SJCRH30 (cell line): ENCODE measurements at regions not wholly inside any gene's neighbourhood (a gene's known extent, or its start where the extent isn't known, plus 50 kb on each side); places are given as distances from the start of the nearest gene placed in this dataset.
A peak's percentile ranks its signal among the peaks of the same experiment; 100 is the strongest.
"Not testable (repeated sequence)": the region's sequence is repeated elsewhere in the genome, so short reads cannot be mapped to it uniquely, and the experiment has no call there.

Source experiments
- DNase-seq, 2 experiments: peaks; one replicate each; pipeline ENCODE4 v3.0.0-alpha.2; 2015 to 2020
- H3K27ac ChIP-seq: fragments of 250-450 bp; sonication (Bioruptor Pico); 2 replicates; pipeline ENCODE4 v1.5.1; 2020; ENCODE audit warnings: mild to moderate bottlenecking, moderate library complexity
- H3K27me3 ChIP-seq: fragments of 250-450 bp; sonication (Bioruptor Pico); 2 replicates; pipeline ENCODE4 v1.5.1; 2020; ENCODE audit warnings: mild to moderate bottlenecking, moderate library complexity
- H3K36me3 ChIP-seq: fragments of 250-450 bp; sonication (Bioruptor Pico); 2 replicates; pipeline ENCODE4 v1.5.1; 2020; ENCODE audit warnings: mild to moderate bottlenecking, moderate library complexity
- H3K4me1 ChIP-seq: fragments of 250-450 bp; sonication (Bioruptor Pico); 2 replicates; pipeline ENCODE4 v1.5.1; 2020; ENCODE audit warnings: mild to moderate bottlenecking, moderate library complexity
- H3K4me3 ChIP-seq: fragments of 250-450 bp; sonication (Bioruptor Pico); 2 replicates; pipeline ENCODE4 v1.5.1; 2020; ENCODE audit warnings: mild to moderate bottlenecking, moderate library complexity
- H3K9me3 ChIP-seq: fragments of 250-450 bp; sonication (Bioruptor Pico); replicated peaks from 2 replicates; pipeline ENCODE4 v1.5.1; 2020; ENCODE audit warnings: mild to moderate bottlenecking, moderate library complexity

- DNase-seq: peak in 1 of 2 experiments; percentile 20
- no peak overlapping the region for H3K4me3 ChIP-seq
- H3K9me3 ChIP-seq: no peaks in the 10 kb centered on the region
- H3K27ac ChIP-seq: no peak overlapping the region; the same call in 1 of the 2 replicates
- H3K36me3 ChIP-seq: no peaks in the 10 kb centered on the region
- peaks cover 7% of the 10 kb centered on the region for H3K4me1 ChIP-seq
- no peaks in the 10 kb centered on the region for H3K27me3 ChIP-seq
Measured at GRCh38 chr12:87439990-87440827, 589.0 kb downstream of the C12orf50 start.

GRCh38 chr12:87430444-87430843, 598.8 kb downstream of the C12orf50 start:
- H3K36me3 ChIP-seq: no peaks in the 10 kb centered on the region
- H3K27me3 ChIP-seq: no peaks in the 10 kb centered on the region
- no peak for DNase-seq
- H3K4me3 ChIP-seq: no peak overlapping the region
- no peaks in the 10 kb centered on the region for H3K9me3 ChIP-seq
- H3K27ac ChIP-seq: no peak overlapping the region
- H3K4me1 ChIP-seq: no peaks in the 10 kb centered on the region

GRCh38 chr12:87428701-87429277, 600.4 kb downstream of the C12orf50 start:
- Histone ChIP-seq H3K9me3 (no peaks in the 10 kb centered on the region), H3K4me3 (no peak overlapping the region), H3K4me1 (no peaks in the 10 kb centered on the region), H3K27me3 (no peaks in the 10 kb centered on the region), H3K36me3 (no peaks in the 10 kb centered on the region), H3K27ac (no peak overlapping the region)
- no peak for DNase-seq

GRCh38 chr12:87427770-87428169, 601.4 kb downstream of the C12orf50 start:
- DNase-seq: no peak
- Histone ChIP-seq H3K36me3 (no peaks in the 10 kb centered on the region), H3K27me3 (no peaks in the 10 kb centered on the region), H3K4me1 (no peaks in the 10 kb centered on the region), H3K4me3 (no peak overlapping the region), H3K27ac (no peak overlapping the region), H3K9me3 (no peaks in the 10 kb centered on the region)

- Histone ChIP-seq H3K27me3 (no peaks in the 10 kb centered on the region), H3K36me3 (no peaks in the 10 kb centered on the region), H3K9me3 (no peaks in the 10 kb centered on the region), H3K4me3 (no peak overlapping the region), H3K27ac (no peak overlapping the region), H3K4me1 (no peaks in the 10 kb centered on the region)
- no peak for DNase-seq
Measured at GRCh38 chr12:87425942-87426554, 603.2 kb downstream of the C12orf50 start.

- H3K4me1 ChIP-seq, H3K27ac ChIP-seq, H3K36me3 ChIP-seq, H3K27me3 ChIP-seq, H3K9me3 ChIP-seq, H3K4me3 ChIP-seq, DNase-seq: not testable (repeated sequence)
Measured at GRCh38 chr12:87421233-87421632, 608.0 kb downstream of the C12orf50 start.

GRCh38 chr12:87413784-87414183, 615.4 kb downstream of the C12orf50 start:
- DNase-seq: peak; percentile 17 to 61
- Histone ChIP-seq H3K4me1 (peaks cover 15% of the 10 kb centered on the region), H3K9me3 (no peaks in the 10 kb centered on the region; the same call in 1 of the 2 replicates), H3K27me3 (no peaks in the 10 kb centered on the region), H3K36me3 (no peaks in the 10 kb centered on the region), H3K27ac (no peak overlapping the region), H3K4me3 (no peak overlapping the region)

- DNase-seq: peak in 1 of 2 experiments; percentile 67
- H3K27ac ChIP-seq: peak overlapping the region; percentile 47
Measured at GRCh38 chr12:87406926-87407325, 622.3 kb downstream of the C12orf50 start.

GRCh38 chr12:87405918-87406317, 623.3 kb downstream of the C12orf50 start:
- DNase-seq: no peak

More at GRCh38 chr12:87406926-87407325, 622.3 kb downstream of the C12orf50 start:
- Histone ChIP-seq H3K36me3 (no peaks in the 10 kb centered on the region), H3K9me3 (no peaks in the 10 kb centered on the region; the same call in 1 of the 2 replicates), H3K27me3 (no peaks in the 10 kb centered on the region), H3K4me3 (no peak overlapping the region), H3K4me1 (peaks cover 19% of the 10 kb centered on the region)

GRCh38 chr12:87394168-87394567, 635.0 kb downstream of the C12orf50 start:
- DNase-seq: not testable (repeated sequence)

More at GRCh38 chr12:87405918-87406317, 623.3 kb downstream of the C12orf50 start:
- H3K27ac ChIP-seq: no peak overlapping the region
- H3K36me3 ChIP-seq: no peaks in the 10 kb centered on the region
- H3K4me1 ChIP-seq: peaks cover 19% of the 10 kb centered on the region
- no peaks in the 10 kb centered on the region; the same call in 1 of the 2 replicates for H3K9me3 ChIP-seq
- no peaks in the 10 kb centered on the region for H3K27me3 ChIP-seq
- no peak overlapping the region for H3K4me3 ChIP-seq

GRCh38 chr12:87388376-87388775, 640.8 kb downstream of the C12orf50 start:
- no peak overlapping the region for H3K27ac ChIP-seq
- H3K27me3 ChIP-seq: no peaks in the 10 kb centered on the region
- H3K9me3 ChIP-seq: no peaks in the 10 kb centered on the region
- no peaks in the 10 kb centered on the region for H3K36me3 ChIP-seq
- DNase-seq: no peak
- H3K4me1 ChIP-seq: no peaks in the 10 kb centered on the region
- no peak overlapping the region for H3K4me3 ChIP-seq

More at GRCh38 chr12:87394168-87394567, 635.0 kb downstream of the C12orf50 start:
- not testable (repeated sequence) for H3K27me3 ChIP-seq, H3K4me1 ChIP-seq, H3K9me3 ChIP-seq, H3K4me3 ChIP-seq, H3K27ac ChIP-seq, H3K36me3 ChIP-seq

GRCh38 chr12:87385322-87385721, 643.9 kb downstream of the C12orf50 start:
- no peaks in the 10 kb centered on the region for H3K36me3 ChIP-seq
- no peak for DNase-seq
- no peaks in the 10 kb centered on the region for H3K9me3 ChIP-seq

GRCh38 chr12:87384226-87384625, 645.0 kb downstream of the C12orf50 start:
- Histone ChIP-seq H3K4me1 (no peaks in the 10 kb centered on the region), H3K9me3 (no peaks in the 10 kb centered on the region), H3K27ac (no peak overlapping the region), H3K36me3 (no peaks in the 10 kb centered on the region), H3K27me3 (no peaks in the 10 kb centered on the region), H3K4me3 (no peak overlapping the region)
- DNase-seq: no peak

More at GRCh38 chr12:87385322-87385721, 643.9 kb downstream of the C12orf50 start:
- Histone ChIP-seq H3K4me3 (no peak overlapping the region), H3K27me3 (no peaks in the 10 kb centered on the region), H3K4me1 (no peaks in the 10 kb centered on the region), H3K27ac (no peak overlapping the region)

- H3K27me3 ChIP-seq: no peaks in the 10 kb centered on the region
Measured at GRCh38 chr12:87383680-87384079, 645.5 kb downstream of the C12orf50 start.

GRCh38 chr12:87382959-87383566, 646.1 kb downstream of the C12orf50 start:
- no peak for DNase-seq
- Histone ChIP-seq H3K9me3 (no peaks in the 10 kb centered on the region), H3K4me1 (no peaks in the 10 kb centered on the region), H3K4me3 (no peak overlapping the region), H3K27ac (no peak overlapping the region), H3K27me3 (no peaks in the 10 kb centered on the region), H3K36me3 (no peaks in the 10 kb centered on the region)

More at GRCh38 chr12:87383680-87384079, 645.5 kb downstream of the C12orf50 start:
- no peaks in the 10 kb centered on the region for H3K9me3 ChIP-seq
- no peaks in the 10 kb centered on the region for H3K36me3 ChIP-seq
- H3K4me1 ChIP-seq: no peaks in the 10 kb centered on the region
- H3K27ac ChIP-seq: no peak overlapping the region
- no peak for DNase-seq
- H3K4me3 ChIP-seq: no peak overlapping the region
